GM23338 (cell line): ENCODE measurements at regions not wholly inside any gene's neighbourhood (a gene's known extent, or its start where the extent isn't known, plus 50 kb on each side); places are given as distances from the start of the nearest gene placed in this dataset.

Source experiments
- ATAC-seq: fragments of 200-7000 bp; cut with Tn5 transposase; 3 replicates; pipeline ENCODE4 v1.9.1; 2020
- DNase-seq: peaks from one replicate; pipeline ENCODE4 v3.0.0-alpha.2; 2015; ENCODE audit warnings: low spot score
- H2AFZ ChIP-seq: fragments of 200-600 bp; sonication (generic); 2 replicates; pipeline ENCODE4 v1.8.0; 2016; ENCODE audit warnings: antibody characterized with exemption, mild to moderate bottlenecking, moderate library complexity
- H3F3A ChIP-seq: fragments of 200-600 bp; sonication (generic); replicated peaks from 2 replicates; pipeline ENCODE4 v1.8.0; 2017; ENCODE audit warnings: antibody characterized with exemption, mixed run types, low read depth
- H3K27ac ChIP-seq: fragments of 200-600 bp; sonication (generic); 2 replicates; pipeline ENCODE4 v1.6.1; 2016; ENCODE audit warnings: low read depth
- H3K27me3 ChIP-seq: fragments of 200-600 bp; sonication (generic); 2 replicates; pipeline ENCODE4 v1.8.0; 2016; ENCODE audit warnings: mild to moderate bottlenecking, mixed run types, moderate library complexity; ENCODE audit not compliant: insufficient read depth
- H3K36me3 ChIP-seq: fragments of 200-600 bp; sonication (generic); 2 replicates; pipeline ENCODE4 v1.8.0; 2016; ENCODE audit warnings: mild to moderate bottlenecking; ENCODE audit not compliant: insufficient read depth
- H3K4me1 ChIP-seq: fragments of 200-600 bp; sonication (generic); 2 replicates; pipeline ENCODE4 v1.8.0; 2016; ENCODE audit warnings: mild to moderate bottlenecking, moderate library complexity; ENCODE audit not compliant: insufficient read depth
- H3K4me2 ChIP-seq: fragments of 200-600 bp; sonication (generic); 2 replicates; pipeline ENCODE4 v1.7.1; 2017; ENCODE audit warnings: mixed run types
- H3K4me3 ChIP-seq: fragments of 200-600 bp; sonication (generic); 2 replicates; pipeline ENCODE4 v1.6.1; 2016; ENCODE audit warnings: mixed run types
- H3K79me2 ChIP-seq: fragments of 200-600 bp; sonication (generic); replicated peaks from 2 replicates; pipeline ENCODE4 v1.8.0; 2017; ENCODE audit warnings: mild to moderate bottlenecking; ENCODE audit not compliant: insufficient read depth
- H3K9me2 ChIP-seq: fragments of 200-600 bp; sonication (generic); 2 replicates; pipeline ENCODE4 v1.8.0; 2017; ENCODE audit not compliant: insufficient read depth
- H4K20me1 ChIP-seq: fragments of 200-600 bp; sonication (generic); replicated peaks from 2 replicates; pipeline ENCODE4 v1.8.0; 2017; ENCODE audit warnings: mild to moderate bottlenecking; ENCODE audit not compliant: insufficient read depth
- H3K27ac Mint-ChIP-seq: 2 replicates; pipeline ENCODE4 v1.8.0; 2020; ENCODE audit warnings: inconsistent platforms, mild to moderate bottlenecking, moderate library complexity, mixed read lengths
- H3K27me3 Mint-ChIP-seq: 3 replicates; pipeline ENCODE4 v1.8.0; 2022; ENCODE audit warnings: low read depth, mild to moderate bottlenecking, moderate library complexity, mixed read lengths, inconsistent platforms; ENCODE audit not compliant: insufficient read depth, poor library complexity
- H3K36me3 Mint-ChIP-seq: 3 replicates; pipeline ENCODE4 v1.8.0; 2021; ENCODE audit warnings: low read depth, mild to moderate bottlenecking, inconsistent platforms, moderate library complexity, mixed read lengths
- H3K4me1 Mint-ChIP-seq: 3 replicates; pipeline ENCODE4 v1.8.0; 2020; ENCODE audit warnings: mild to moderate bottlenecking, inconsistent platforms, mixed read lengths
- H3K4me3 Mint-ChIP-seq: 3 replicates; pipeline ENCODE4 v1.8.0; 2021; ENCODE audit warnings: moderate library complexity, mild to moderate bottlenecking, inconsistent platforms, mixed read lengths
- H3K9me3 Mint-ChIP-seq: 3 replicates; pipeline ENCODE4 v1.8.0; 2020; ENCODE audit warnings: moderate library complexity, mild to moderate bottlenecking, inconsistent platforms, mixed read lengths
- CREB1 ChIP-seq: fragments of 250-450 bp; sonication (Bioruptor Pico); IDR thresholded peaks from 2 replicates; pipeline ENCODE4 v1.5.0; 2020; ENCODE audit warnings: low read depth, mild to moderate bottlenecking, moderate library complexity
- CTCF ChIP-seq, 2 experiments: fragments of 200-600 bp in 1 of 2; sonication (generic) in 1 of 2; conservative IDR thresholded peaks; 2 replicates each; pipeline versions ENCODE4 v1.5.1 to v1.6.1; 2016 to 2017; ENCODE audit warnings: antibody characterized with exemption in 2 of 2, low read depth in 2 of 2, mild to moderate bottlenecking in 2 of 2, moderate library complexity in 1 of 2
- EZH2 ChIP-seq: fragments of 200-600 bp; sonication (generic); IDR thresholded peaks from one replicate; pipeline ENCODE4 v1.8.0; 2017; ENCODE audit warnings: antibody characterized with exemption, mild to moderate bottlenecking, low read depth; ENCODE audit not compliant: unreplicated experiment
- EZH2phosphoT487 ChIP-seq: fragments of 200-600 bp; sonication (generic); IDR thresholded peaks from one replicate; pipeline ENCODE4 v1.8.1; 2018; ENCODE audit warnings: antibody characterized with exemption; ENCODE audit not compliant: unreplicated experiment
- JUNB ChIP-seq: IDR thresholded peaks from one replicate; pipeline ENCODE4 v1.6.1; 2016; ENCODE audit warnings: antibody characterized with exemption; ENCODE audit not compliant: unreplicated experiment
- NANOG ChIP-seq: IDR thresholded peaks from 2 replicates; pipeline ENCODE4 v1.6.1; 2016; ENCODE audit warnings: antibody characterized with exemption, borderline replicate concordance
- POLR2AphosphoS5 ChIP-seq: IDR thresholded peaks from 2 replicates; pipeline ENCODE4 v1.6.1; 2016; ENCODE audit warnings: antibody characterized with exemption, low read depth
- STAT1 ChIP-seq: IDR thresholded peaks from one replicate; pipeline ENCODE4 v1.6.1; 2016; ENCODE audit warnings: antibody characterized with exemption; ENCODE audit not compliant: unreplicated experiment
- ZNF114 ChIP-seq: fragments of 250-450 bp; sonication (Bioruptor Pico); IDR thresholded peaks from 2 replicates; pipeline ENCODE4 v1.5.0; 2020; ENCODE audit warnings: mild to moderate bottlenecking, moderate library complexity
- ZNF331 ChIP-seq: fragments of 250-450 bp; sonication (Bioruptor Pico); IDR thresholded peaks from 2 replicates; pipeline ENCODE4 v1.5.0; 2020; ENCODE audit warnings: low read depth, mild to moderate bottlenecking, moderate library complexity
- TF ChIP-seq, protein P1 (sequence below): IDR thresholded peaks from one replicate; pipeline ENCODE4 v1.6.1; 2018; ENCODE audit warnings: antibody characterized with exemption; ENCODE audit not compliant: unreplicated experiment
- TF ChIP-seq, protein P2 (sequence below): IDR thresholded peaks from 2 replicates; pipeline ENCODE4 v1.6.1; 2016; ENCODE audit warnings: antibody characterized with exemption

- TF ChIP-seq, protein P1, sequence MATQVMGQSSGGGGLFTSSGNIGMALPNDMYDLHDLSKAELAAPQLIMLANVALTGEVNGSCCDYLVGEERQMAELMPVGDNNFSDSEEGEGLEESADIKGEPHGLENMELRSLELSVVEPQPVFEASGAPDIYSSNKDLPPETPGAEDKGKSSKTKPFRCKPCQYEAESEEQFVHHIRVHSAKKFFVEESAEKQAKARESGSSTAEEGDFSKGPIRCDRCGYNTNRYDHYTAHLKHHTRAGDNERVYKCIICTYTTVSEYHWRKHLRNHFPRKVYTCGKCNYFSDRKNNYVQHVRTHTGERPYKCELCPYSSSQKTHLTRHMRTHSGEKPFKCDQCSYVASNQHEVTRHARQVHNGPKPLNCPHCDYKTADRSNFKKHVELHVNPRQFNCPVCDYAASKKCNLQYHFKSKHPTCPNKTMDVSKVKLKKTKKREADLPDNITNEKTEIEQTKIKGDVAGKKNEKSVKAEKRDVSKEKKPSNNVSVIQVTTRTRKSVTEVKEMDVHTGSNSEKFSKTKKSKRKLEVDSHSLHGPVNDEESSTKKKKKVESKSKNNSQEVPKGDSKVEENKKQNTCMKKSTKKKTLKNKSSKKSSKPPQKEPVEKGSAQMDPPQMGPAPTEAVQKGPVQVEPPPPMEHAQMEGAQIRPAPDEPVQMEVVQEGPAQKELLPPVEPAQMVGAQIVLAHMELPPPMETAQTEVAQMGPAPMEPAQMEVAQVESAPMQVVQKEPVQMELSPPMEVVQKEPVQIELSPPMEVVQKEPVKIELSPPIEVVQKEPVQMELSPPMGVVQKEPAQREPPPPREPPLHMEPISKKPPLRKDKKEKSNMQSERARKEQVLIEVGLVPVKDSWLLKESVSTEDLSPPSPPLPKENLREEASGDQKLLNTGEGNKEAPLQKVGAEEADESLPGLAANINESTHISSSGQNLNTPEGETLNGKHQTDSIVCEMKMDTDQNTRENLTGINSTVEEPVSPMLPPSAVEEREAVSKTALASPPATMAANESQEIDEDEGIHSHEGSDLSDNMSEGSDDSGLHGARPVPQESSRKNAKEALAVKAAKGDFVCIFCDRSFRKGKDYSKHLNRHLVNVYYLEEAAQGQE, result no peak
- no peak for TF ChIP-seq CREB1 (CRISPR knock-in tag)
- no peak for TF ChIP-seq JUNB
- TF ChIP-seq, protein P2, sequence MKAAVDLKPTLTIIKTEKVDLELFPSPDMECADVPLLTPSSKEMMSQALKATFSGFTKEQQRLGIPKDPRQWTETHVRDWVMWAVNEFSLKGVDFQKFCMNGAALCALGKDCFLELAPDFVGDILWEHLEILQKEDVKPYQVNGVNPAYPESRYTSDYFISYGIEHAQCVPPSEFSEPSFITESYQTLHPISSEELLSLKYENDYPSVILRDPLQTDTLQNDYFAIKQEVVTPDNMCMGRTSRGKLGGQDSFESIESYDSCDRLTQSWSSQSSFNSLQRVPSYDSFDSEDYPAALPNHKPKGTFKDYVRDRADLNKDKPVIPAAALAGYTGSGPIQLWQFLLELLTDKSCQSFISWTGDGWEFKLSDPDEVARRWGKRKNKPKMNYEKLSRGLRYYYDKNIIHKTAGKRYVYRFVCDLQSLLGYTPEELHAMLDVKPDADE, result no peak
Measured at GRCh38 chr4:152079079-152079478, 318.3 kb upstream of the GATB start (continued).

DNA sequence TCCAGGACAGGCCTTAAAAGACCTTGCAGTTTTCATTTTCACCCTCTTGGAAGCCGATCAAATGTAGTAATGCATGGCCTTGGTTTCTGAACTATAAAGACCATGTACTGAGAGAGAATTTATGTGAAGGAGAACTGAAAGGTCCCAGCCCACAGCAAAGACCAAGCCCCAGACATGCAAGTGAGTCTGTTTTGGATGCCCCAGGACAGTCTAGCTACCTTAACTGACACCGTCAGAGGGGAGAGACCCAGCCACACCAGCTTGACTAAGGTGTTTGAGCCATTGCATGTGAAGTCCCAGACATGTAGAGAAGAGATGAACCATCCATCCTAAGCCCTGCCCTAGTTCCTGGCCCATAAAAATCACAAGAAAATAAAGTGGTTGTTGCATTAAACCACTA lies 316.8 kb upstream of the GATB start:
- no peak overlapping the region for H3K4me3 Mint-ChIP-seq
- H3K27me3 Mint-ChIP-seq, result peaks cover 12% of the 10 kb centered on the region
- H3K27ac Mint-ChIP-seq, result no peak overlapping the region
- Histone ChIP-seq H4K20me1 (no peaks in the 10 kb centered on the region), H3K36me3 (0 out of 2 replicates have a peak, but pooled peaks cover 3% of the 10 kb centered on the region), H3K4me1 (no peaks in the 10 kb centered on the region), H3K27ac (no peak overlapping the region), H3K9me2 (peaks cover 9% of the 10 kb centered on the region), H3K4me3 (no peak overlapping the region), H3K27me3 (no peaks in the 10 kb centered on the region), H3K79me2 (no peaks in the 10 kb centered on the region), H3F3A (no peaks in the 10 kb centered on the region), H2AFZ (no peak overlapping the region), H3K4me2 (no peak overlapping the region)
- no peak for DNase-seq
- H3K9me3 Mint-ChIP-seq, result no peaks in the 10 kb centered on the region; the same call in 2 of the 3 replicates
- peaks cover 16% of the 10 kb centered on the region for H3K4me1 Mint-ChIP-seq
- no peaks in the 10 kb centered on the region for H3K36me3 Mint-ChIP-seq
- no peak for ATAC-seq
- TF ChIP-seq JUNB, result no peak
- no peak for TF ChIP-seq EZH2phosphoT487
- no peak for TF ChIP-seq CREB1 (CRISPR knock-in tag)
- no peak for TF ChIP-seq POLR2AphosphoS5
- no peak for TF ChIP-seq STAT1
- no peak for TF ChIP-seq EZH2
- no peak for TF ChIP-seq ZNF114
- no peak for TF ChIP-seq NANOG
- TF ChIP-seq, protein P1, result no peak
- no peak for TF ChIP-seq ZNF331 (CRISPR knock-in tag)
- no peak for TF ChIP-seq CTCF (conservative IDR thresholded peaks at IDR 0.05; ENCODE audit: low read depth in 2 of 2)
